Kidney glomerular epithelial cell (primary cell): ENCODE measurements at regions not wholly inside any gene's neighbourhood (a gene's known extent, or its start where the extent isn't known, plus 50 kb on each side); places are given as distances from the start of the nearest gene placed in this dataset.
A peak's percentile ranks its signal among the peaks of the same experiment; 100 is the strongest.
"Not testable (repeated sequence)": the region's sequence is repeated elsewhere in the genome, so short reads cannot be mapped to it uniquely, and the experiment has no call there.

Source experiments
- DNase-seq: peaks from one replicate; lab custom pipeline; 2025; lab: John Stamatoyannopoulos, UW

GRCh38 chr1:143905214-143906179 lies 66.3 kb downstream of the FAM72C start:
- DNase-seq, result not testable (repeated sequence)

- DNase-seq, result not testable (repeated sequence)
These were observed 67.2 kb downstream of the FAM72C start for GRCh38 chr1:143904622-143904979.

- peak; percentile 65 for DNase-seq
These were observed 67.7 kb downstream of the FAM72C start for GRCh38 chr1:143903899-143904621.

- DNase-seq, result not testable (repeated sequence)
These were observed 75.4 kb downstream of the FAM72C start for GRCh38 chr1:143896377-143896776.

- peak; percentile 5 for DNase-seq
These were observed 86.7 kb downstream of the FAM72C start for GRCh38 chr1:143884932-143885574.

GRCh38 chr1:143884532-143884931 lies 87.3 kb downstream of the FAM72C start:
- not testable (repeated sequence) for DNase-seq

GRCh38 chr1:143879757-143880536 lies 91.8 kb downstream of the FAM72C start:
- DNase-seq, result not testable (repeated sequence)

GRCh38 chr1:143875947-143876346 lies 95.8 kb downstream of the FAM72C start:
- not testable (repeated sequence) for DNase-seq

GRCh38 chr1:143874625-143875024 lies 97.2 kb downstream of the FAM72C start:
- DNase-seq, result not testable (repeated sequence)

GRCh38 chr1:143873650-143874049 lies 98.1 kb downstream of the FAM72C start:
- not testable (repeated sequence) for DNase-seq

- DNase-seq, result not testable (repeated sequence)
These were observed 101.4 kb downstream of the FAM72C start for GRCh38 chr1:143870388-143870787.

- not testable (repeated sequence) for DNase-seq
These were observed 104.1 kb downstream of the FAM72C start for GRCh38 chr1:143867590-143868220.

- DNase-seq, result not testable (repeated sequence)
These were observed 107.8 kb downstream of the FAM72C start for GRCh38 chr1:143863901-143864520.

GRCh38 chr1:143862722-143863121 lies 109.1 kb downstream of the FAM72C start:
- not testable (repeated sequence) for DNase-seq

GRCh38 chr1:143861306-143861705 lies 110.5 kb downstream of the FAM72C start:
- not testable (repeated sequence) for DNase-seq

GRCh38 chr1:143855867-143856266 lies 115.9 kb downstream of the FAM72C start:
- not testable (repeated sequence) for DNase-seq

GRCh38 chr1:143854069-143854468 lies 117.7 kb downstream of the FAM72C start:
- not testable (repeated sequence) for DNase-seq

- DNase-seq, result not testable (repeated sequence)
These were observed 121.1 kb downstream of the FAM72C start for GRCh38 chr1:143850637-143851036.

- DNase-seq, result not testable (repeated sequence)
These were observed 122.9 kb downstream of the FAM72C start for GRCh38 chr1:143848859-143849258.

GRCh38 chr1:143845193-143845592 lies 126.6 kb downstream of the FAM72C start:
- not testable (repeated sequence) for DNase-seq
